SIG-M5 treated with dmso at 0.1 percent for 504 hours (cell line): ENCODE measurements at regions not wholly inside any gene's neighbourhood (a gene's known extent, or its start where the extent isn't known, plus 50 kb on each side); places are given as distances from the start of the nearest gene placed in this dataset.
"Not testable (repeated sequence)": the region's sequence is repeated elsewhere in the genome, so short reads cannot be mapped to it uniquely, and the experiment has no call there.

ENCODE experiments used
- DNase-seq: peaks from one replicate; lab custom pipeline; 2025; ENCODE audit not compliant: unreplicated experiment; lab: John Stamatoyannopoulos, UW

GRCh38 chr14:44453433-44454171, 53.5 kb downstream of the FSCB start:
- no peak for DNase-seq

GRCh38 chr14:44450232-44450631, 56.9 kb downstream of the FSCB start:
- DNase-seq = not testable (repeated sequence)

GRCh38 chr14:44449680-44450079, 57.4 kb downstream of the FSCB start:
- peak; percentile 45 for DNase-seq

- DNase-seq = no peak
These were observed 58.1 kb downstream of the FSCB start for GRCh38 chr14:44448951-44449358.

GRCh38 chr14:44446965-44447364, 60.1 kb downstream of the FSCB start:
- no peak for DNase-seq

- no peak for DNase-seq
These were observed 62.6 kb downstream of the FSCB start for GRCh38 chr14:44444454-44444853.

- no peak for DNase-seq
These were observed 68.1 kb downstream of the FSCB start for GRCh38 chr14:44438936-44439335.

- DNase-seq = no peak
These were observed 68.9 kb downstream of the FSCB start for GRCh38 chr14:44438221-44438620.

- no peak for DNase-seq
These were observed 70.6 kb downstream of the FSCB start for GRCh38 chr14:44436458-44436857.

GRCh38 chr14:44428231-44428945, 78.7 kb downstream of the FSCB start:
- no peak for DNase-seq

- DNase-seq = no peak
These were observed 84.4 kb downstream of the FSCB start for GRCh38 chr14:44422699-44423098.

GRCh38 chr14:44420226-44420625, 86.9 kb downstream of the FSCB start:
- DNase-seq = no peak

- DNase-seq = no peak
These were observed 88.2 kb downstream of the FSCB start for GRCh38 chr14:44418856-44419255.

- DNase-seq = no peak
These were observed 89.3 kb downstream of the FSCB start for GRCh38 chr14:44417809-44418208.

- DNase-seq = no peak
These were observed 92.4 kb downstream of the FSCB start for GRCh38 chr14:44414646-44415045.

- no peak for DNase-seq
These were observed 94.1 kb downstream of the FSCB start for GRCh38 chr14:44412858-44413569.

GRCh38 chr14:44405011-44405486, 102.0 kb downstream of the FSCB start:
- no peak for DNase-seq

- no peak for DNase-seq
These were observed 102.5 kb downstream of the FSCB start for GRCh38 chr14:44404599-44404998.

- no peak for DNase-seq
These were observed 103.0 kb downstream of the FSCB start for GRCh38 chr14:44404036-44404435.

- DNase-seq = no peak
These were observed 103.9 kb downstream of the FSCB start for GRCh38 chr14:44403193-44403592.

GRCh38 chr14:44396226-44396625, 110.9 kb downstream of the FSCB start:
- DNase-seq = no peak

GRCh38 chr14:44392984-44393383, 114.1 kb downstream of the FSCB start:
- no peak for DNase-seq
